ENCODE measurements at regions not wholly inside any gene's neighbourhood (a gene's known extent, or its start where the extent isn't known, plus 50 kb on each side); places are given as distances from the start of the nearest gene placed in this dataset.

DNA sequence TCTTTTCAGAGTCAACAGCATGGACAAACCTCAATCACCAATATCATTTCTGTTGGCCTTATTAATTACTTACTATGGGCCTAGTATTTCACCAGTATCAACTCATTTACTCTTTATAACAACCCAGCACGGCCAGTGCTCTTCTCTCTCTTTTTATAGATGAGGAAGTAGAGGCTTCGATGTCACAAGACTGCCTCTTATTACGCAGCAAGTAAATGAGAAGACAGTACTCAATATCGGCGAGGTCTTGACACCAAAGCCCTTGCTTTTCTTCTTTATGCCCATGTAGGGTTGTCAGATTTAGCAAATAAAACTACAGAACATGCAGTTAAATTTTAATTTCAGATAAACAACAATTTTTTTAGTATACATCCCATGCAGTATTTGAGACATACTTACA is 99.0 kb upstream of the KCNMB2 start:
- no peak for DNase-seq (ENCODE audit: low read depth in 2 of 2)

DNA sequence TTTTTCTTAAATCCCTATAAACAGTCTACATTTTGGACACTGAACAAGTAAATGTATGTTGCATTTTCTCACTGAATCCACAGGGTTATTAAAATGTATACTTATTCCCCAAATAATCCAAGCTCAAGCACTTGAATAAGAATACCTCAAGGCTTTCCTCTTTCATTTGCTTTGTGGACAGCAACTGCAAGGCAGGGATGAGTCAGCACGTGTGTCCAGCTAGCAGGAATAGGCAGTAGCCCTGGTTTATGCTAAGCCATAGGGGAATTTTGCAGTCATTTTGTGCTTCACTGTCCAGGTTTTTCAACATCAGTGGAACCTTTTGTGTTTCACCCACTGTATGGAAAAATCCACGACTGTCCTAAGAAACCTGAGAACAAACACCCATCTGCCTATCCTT is 96.7 kb upstream of the KCNMB2 start:
- no peak for DNase-seq (ENCODE audit: low read depth in 2 of 2)

DNA sequence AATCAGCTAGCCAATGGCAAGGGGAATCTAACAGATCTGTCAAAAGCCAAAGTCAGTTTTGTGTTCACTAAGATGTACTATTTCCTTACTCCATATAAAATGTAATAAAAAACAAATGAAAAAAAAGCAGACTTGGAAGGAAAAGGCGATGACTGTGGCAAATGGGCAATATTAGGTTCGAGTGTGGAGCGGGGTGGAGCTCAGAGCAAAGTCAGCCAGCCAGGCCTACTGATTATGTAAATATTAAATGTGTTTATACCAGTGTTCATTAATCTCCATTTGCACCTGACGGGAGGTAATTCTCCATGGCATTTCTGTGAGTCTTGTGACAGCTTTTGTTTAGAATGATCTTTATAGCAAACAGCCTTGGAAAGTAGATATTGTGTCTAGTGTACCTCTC is 96.2 kb upstream of the KCNMB2 start:
- no peak for DNase-seq (ENCODE audit: low read depth in 2 of 2)

DNA sequence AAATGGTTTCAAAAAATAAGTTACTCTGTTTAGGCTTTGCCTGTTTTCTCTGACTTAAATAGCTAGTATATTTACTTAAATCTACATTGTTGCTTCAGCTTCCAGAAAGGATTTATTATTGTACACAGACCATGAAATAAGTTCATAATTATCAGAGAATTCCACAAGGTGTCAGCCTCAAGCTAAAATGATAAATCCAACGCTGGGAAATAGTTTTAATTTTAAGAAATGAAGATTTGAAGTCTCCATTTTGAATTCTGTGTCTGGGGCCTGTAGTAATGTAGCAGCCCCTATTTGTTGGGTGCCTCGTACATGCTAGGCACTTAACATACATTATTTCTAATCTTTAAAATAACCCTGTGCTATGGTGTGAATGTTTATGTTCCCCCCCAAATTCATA is 92.6 kb upstream of the KCNMB2 start:
- DNase-seq (ENCODE audit: low read depth in 2 of 2): no peak

DNA sequence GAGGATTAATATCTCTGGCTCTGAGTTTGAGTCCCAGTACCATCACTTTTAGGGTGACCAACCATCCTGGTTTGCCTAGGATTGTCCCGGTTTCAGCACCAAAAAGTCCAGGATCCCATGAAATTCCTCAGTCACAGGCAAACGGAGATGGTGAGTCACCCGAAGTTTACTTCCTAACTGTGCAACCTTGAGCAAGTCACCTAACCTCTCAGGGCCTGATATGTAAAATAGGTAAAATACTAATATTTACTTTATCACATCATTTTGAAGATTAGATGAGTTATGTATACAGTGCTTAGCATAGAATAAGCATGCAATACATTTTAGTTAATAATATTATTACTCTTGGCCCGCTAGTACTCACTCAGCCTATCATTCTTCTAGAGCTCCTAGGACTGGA is 91.1 kb upstream of the KCNMB2 start:
- DNase-seq (ENCODE audit: low read depth in 2 of 2): no peak

DNA sequence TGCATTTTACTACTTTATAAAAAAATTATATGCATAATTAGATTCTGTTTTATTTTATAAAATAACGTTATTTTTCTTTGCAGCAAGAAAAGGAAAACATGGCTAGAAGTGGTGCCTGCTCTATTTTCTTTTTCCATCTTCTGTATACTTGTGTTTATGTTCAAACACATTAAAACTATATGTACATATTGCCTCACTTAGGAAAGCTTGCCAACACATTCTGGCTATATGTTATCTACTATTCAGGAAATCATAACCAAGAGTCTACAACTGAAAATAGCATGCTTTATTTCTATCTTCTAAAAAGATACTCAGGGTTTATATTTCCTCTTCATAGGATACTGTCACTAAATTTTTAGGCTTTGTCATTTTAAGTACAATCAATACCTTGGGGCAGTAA is 90.2 kb upstream of the KCNMB2 start:
- DNase-seq (ENCODE audit: low read depth in 2 of 2): no peak

DNA sequence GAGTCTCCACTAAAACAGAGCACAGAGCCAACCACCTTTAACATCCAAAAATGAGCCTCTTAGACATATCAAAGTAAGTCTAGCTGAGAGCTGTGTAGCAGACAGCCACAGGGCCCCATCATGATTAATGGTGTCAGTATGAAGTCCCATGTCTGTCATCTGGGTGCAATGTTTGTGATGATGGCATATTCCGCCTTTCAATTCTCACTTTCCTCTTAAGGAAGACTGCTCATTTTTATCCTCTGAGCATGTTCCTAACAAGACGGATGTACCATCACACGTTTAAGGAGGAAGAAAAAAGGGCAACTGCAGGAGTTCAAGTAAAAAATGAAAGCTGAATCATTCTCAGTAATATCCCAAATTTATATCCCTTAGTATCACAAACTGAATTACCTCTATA is 85.8 kb upstream of the KCNMB2 start:
- DNase-seq (ENCODE audit: low read depth in 2 of 2): no peak

DNA sequence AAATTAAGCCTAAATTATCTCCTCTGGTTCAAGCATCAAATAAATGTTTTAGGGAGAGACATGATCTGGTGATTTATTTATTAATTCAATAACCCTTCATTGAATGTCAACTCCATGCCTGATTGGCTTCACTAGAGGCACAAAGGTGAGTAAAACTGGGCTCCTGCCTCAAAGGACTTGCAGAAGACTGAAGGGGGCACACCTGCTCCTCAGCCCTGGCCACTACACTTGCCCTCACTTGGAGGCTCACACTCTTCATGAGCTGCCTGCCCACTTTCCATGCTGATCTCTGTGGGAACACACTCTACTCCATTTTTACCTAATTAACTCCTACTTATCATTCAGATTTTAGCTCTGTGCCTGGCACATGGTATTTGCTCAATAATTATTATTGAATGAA is 84.4 kb upstream of the KCNMB2 start:
- no peak for DNase-seq (ENCODE audit: low read depth in 2 of 2)

DNA sequence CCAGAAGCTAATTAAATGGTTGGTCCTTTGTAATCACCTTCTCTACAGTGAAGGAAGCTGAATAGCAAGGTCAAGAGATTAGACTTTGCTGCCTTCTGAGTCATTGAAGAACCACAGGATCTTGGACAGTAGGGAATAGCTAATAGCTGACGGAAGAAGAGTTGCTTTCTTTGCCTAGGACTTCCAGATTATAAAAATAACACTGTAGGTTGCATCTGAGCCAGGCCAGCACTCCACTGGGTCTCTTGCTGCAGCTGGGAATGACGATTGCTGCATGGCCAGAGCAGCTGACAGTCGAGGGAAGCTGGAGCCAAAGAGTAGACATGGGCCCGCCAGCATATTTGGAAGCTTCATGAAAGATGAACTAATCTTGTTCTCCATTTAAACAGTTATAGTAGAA is 81.5 kb upstream of the KCNMB2 start:
- DNase-seq (ENCODE audit: low read depth in 2 of 2): no peak

DNA sequence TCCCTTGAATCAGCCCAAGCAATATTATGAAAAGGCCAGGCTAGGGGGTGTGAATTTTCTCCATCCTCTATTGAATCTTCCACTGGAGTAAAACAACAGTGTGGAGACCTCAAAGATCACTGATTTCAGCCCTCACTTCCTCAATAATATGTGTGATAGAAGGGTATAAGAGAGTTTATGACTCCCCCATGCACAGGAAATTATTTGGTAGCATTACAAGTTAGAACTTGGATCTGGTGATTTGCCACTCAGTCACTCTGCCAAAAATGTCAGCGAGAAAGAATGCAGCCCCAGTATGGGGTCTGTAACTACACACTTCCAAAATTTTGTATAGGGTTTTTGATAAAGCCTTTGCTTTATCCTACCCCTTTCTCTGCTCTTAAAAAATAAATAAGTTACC is 81.0 kb upstream of the KCNMB2 start:
- no peak for DNase-seq (ENCODE audit: low read depth in 2 of 2)

DNA sequence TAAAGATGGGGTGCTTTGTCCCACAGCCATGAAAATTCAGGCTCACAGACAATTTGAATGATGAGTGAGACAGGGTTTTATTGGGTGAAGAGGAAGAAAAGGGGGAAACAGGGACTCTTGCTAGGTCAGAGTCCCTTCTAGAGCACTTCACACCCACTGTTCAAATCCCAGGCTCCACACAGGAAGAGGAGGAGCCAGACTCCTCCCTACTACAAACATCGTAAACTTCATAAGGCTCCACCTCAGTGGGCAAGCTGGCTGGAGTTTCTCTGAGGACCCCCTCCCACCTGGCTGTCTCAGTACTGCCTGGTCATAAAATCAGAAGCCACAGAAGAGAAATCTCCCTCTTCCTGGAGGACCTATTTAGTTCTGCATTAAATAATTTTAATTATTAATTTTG is 80.3 kb upstream of the KCNMB2 start:
- DNase-seq (ENCODE audit: low read depth in 2 of 2): no peak

DNA sequence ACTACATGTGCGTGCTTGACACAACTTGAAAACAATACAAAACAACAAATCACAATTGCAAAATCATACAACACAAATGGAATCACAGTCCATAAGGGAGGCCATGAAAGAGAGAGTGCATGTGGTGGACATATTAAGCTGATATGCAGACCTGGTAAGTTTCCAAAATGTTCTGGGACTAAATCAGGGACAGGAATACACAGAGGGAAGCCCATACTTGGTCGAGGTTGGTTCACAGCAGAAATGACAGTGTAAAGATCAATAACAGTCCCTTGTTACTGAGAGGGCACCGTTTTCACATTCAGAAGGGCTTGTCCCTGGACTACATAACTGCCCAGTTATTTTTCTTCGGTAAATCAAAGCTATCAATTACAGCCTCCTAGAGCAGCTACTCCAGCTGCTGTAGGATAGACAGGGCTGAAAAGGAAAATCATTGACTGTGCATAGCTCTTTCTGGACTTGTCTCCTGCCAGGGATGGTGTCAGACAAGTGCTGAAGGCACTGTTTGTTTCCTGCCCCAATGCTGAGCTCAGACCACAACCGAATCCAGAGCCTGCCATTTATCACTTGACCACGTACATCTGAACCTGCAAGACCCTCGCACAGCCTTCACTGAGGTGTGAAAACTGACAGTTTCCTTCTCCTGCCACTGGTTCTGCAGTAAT is 79.5 kb upstream of the KCNMB2 start:
- no peak for DNase-seq (ENCODE audit: low read depth in 2 of 2)

DNA sequence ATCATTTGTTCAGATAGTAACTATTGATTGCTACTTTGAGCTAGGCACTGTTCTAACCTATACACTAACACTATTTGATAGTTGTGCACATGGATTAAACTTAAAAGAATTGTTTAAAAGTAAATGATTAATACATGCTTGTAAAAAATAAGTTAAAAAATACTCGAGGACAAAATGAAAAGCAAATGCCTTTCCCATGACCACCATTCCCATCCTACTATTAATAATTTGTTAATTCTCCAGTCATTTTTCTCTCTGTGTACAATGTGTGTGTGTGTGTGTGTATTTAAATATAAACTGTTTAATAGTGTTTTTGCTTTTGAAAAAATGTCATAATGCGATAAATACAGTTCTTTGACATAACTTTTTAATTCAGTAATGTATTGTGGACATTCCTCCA is 78.7 kb upstream of the KCNMB2 start:
- DNase-seq (ENCODE audit: low read depth in 2 of 2): no peak

DNA sequence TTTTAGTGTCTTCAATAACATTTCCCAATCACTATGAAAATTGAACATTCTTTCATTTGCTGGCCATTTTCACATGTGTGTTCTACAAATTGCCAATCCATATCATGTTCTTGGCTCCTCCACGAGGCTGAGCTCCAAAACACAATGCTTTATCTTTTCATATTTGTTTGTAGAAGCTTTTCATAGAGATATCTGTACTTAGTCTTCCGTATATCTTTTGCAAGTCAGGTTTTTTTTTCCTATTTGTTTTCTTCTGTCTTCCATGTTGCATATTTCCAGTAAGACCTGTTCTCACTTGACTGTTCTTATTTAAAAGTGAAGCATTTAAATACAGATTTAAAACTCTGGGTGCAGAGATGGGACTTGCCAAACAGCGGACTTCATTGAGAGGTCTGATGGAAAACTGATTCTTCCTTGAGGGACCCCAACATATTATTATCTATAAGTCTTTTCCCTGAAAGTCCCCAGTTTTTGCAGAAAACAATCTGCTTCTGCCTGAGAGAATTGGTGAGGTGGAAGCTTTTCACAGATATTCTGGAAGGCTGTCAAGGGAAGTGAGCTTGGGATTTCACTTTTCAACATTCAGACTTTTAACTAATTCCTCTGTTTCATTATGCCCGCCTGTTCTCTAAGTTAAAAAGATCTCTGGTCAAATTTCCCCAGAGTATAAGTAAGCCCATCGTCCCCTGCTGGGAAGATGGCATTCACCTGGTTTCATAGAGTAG is 77.8 kb upstream of the KCNMB2 start:
- no peak for DNase-seq (ENCODE audit: low read depth in 2 of 2)

DNA sequence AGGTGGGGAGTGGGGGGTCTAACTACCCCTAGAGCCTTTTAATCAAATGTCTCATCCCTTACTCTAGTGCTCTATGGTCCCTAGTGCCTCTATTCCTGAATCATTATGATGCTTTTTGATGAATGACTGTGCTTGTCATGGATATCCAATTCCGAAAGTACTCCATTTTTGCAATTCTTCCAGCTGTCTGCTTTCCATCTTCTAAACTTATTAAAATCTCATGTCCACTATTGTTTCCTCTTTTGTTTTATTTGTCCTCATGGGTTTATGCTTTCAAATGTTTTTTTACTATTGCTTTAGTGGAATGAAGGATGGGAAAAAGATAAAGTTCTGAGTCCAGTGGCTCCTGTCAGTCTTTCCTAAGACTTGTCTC is 77.2 kb upstream of the KCNMB2 start:
- DNase-seq (ENCODE audit: low read depth in 2 of 2): no peak

DNA sequence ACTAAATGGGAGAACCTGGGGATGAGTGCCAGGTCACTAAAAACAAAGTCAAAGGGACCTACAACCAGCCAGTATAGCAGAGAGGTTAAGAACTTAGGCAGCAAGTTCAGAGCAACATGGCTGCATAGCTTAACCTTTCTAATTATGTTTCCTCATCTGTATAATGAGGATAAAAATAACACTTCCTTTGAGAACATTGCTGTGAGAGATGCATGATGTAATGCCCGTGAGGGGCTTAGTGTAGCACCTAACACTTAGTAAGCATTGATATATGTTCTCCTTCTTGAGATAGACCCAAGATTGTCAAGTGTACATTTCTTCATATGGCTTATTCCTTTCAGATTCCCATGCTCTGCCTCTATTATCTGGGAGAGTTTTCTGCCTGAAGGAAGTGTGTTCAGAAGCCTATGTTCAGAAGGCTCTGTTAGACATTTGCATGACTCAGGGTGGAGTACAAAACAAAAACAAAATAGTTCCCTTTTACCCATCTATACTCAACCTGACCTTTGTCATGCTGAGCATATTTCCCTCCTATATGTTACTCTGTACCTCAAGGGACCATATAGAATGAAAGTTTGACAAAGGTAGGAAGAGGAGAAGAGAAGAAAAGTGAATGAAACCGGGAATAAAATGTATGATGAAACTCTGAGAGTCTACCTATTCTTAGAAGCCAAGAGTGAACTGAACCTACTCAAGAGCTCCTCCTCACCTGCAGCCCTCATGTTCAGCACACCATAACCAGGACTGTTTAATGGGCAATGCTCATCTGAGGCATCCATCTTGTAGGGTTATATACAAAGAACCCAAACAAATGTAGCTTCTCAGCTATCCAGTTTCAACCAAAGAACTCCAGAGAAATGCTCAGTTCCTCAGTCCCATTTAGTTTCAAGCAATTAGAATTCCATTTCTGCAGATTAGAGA is 70.7 kb upstream of the KCNMB2 start:
- DNase-seq (ENCODE audit: low read depth in 2 of 2): no peak

DNA sequence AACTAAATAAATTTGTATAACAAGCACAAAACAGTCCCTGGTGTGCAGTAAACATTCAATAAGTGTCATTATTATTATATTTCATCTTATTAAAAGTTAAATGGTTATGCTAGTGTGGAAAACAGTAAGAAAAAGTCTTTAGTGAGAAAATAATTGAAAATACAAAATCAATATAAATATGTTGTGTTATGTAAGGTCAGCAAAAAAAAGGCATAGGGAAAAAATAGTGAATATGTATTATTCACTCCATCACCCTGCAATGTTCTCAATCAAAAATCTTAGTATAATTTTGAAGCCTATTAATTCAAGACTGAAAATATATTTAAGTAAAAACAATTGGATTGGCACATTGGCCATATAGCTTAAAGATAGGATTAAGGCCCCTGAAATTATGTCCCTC is 63.3 kb upstream of the KCNMB2 start:
- no peak for DNase-seq (ENCODE audit: low read depth in 2 of 2)

DNA sequence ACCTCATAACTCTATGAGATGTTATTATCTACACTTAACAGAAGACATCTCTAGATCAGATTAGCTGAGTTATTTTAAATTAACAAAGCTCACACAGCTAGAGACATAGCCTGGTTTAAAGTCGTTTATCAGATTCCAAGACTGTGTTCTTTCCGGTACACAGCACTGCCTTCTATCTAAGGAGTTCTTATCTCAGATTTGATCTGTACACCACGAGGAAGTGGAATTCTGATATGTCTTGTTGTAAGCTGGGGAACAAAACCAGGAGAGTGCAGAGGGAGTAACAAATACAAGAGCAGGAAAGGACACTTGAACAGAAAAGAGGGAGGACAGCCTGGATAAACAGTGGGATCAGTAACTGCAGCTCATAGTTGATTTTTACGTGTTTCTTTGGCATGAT is 61.7 kb upstream of the KCNMB2 start:
- no peak for DNase-seq (ENCODE audit: low read depth in 2 of 2)

DNA sequence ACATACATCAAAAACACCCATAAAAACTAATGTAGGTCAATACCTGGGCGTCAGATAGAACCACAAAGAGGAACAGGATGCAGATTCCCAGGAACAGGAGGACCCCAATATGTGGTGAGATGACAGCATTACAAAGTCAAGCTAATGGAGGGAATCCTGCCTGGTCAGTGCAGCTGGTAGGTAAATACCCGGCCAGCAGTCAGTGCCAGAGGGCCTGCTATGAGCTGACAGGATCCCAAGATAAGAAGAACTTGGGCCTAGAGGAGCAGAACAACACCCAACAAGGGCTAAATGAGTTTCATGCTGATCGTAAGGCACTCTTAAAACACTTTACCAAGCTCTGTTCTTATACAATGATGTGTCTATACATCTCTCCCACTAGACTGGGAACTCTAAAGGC is 61.2 kb upstream of the KCNMB2 start:
- DNase-seq (ENCODE audit: low read depth in 2 of 2): no peak

DNA sequence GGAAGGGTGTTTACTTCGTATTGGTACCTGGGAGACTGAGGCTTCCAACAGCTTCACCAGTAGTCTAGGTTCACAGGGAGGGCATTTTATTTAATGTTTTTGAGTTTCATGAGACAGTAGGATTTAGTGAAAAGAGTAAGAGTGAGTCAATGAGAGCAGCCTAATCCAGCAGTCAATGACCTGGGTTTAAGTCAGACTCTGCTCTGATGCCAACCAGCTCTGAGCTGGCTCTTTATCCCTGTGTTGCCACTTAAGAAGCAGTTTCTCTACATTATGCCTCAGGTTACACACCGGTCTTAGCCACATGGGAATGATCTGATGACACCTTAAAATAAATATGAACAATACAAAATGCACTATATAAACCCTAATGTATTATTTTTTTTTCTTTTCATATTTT is 59.4 kb upstream of the KCNMB2 start:
- no peak for DNase-seq (ENCODE audit: low read depth in 2 of 2)

DNA sequence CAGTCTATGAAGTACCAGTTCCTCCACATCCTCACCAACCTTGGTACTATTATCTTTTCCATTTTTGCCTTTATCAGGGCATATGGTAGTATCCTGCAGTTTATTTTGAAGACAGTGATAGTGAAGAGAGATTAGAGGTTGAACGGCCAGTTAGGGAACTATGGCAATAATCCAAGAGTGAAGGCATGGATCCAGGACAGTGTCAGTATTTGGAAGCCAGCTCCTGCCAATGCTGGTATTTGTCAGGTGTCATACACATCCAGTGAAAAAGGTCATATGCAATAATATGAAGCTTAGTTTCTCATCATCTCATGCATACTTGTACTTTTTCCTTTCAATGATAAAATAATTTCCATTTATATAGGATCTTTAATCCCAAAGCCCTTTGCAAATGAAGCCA is 56.8 kb upstream of the KCNMB2 start:
- DNase-seq (ENCODE audit: low read depth in 2 of 2): no peak

DNA sequence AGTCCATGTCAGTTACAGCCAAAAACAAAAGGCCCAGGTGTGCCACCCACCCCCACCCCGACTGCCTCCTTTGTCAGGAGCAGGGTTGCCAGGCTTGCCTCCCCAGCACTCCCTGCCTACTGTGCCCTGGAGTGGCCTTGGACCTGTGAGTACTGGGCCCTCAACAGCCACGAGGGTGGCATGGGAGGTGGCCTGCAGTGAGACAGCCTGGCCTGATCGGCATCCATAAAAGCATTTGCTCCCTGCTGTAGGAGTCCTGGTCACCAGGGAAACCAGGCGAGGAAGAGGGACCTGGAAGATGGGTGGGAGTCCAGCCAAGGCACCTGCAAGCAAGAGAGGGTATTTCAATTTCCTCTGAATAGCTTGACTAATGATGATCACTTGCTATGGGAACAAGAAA is 56.4 kb upstream of the KCNMB2 start:
- no peak for DNase-seq (ENCODE audit: low read depth in 2 of 2)

DNA sequence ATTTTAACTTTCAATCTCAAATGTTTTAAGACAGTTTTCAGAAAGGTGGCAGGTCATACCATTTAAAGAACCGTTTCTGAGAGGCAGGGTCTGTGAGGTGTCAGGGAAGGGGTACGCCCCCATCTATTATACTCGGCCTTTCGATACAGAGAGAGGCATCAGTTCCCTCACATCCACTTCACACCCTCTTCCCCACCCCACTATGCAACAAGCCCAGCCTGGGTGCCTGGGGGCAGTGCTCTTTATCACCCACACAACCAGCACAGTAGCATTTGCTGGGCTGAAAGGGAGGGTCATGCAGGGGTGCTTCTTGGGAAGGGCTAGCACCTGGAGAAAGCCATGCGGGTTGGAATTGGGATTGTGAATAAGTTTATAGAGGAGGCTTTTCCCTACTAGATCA is 56.0 kb upstream of the KCNMB2 start:
- DNase-seq (ENCODE audit: low read depth in 2 of 2): no peak

Measured in stimulated activated CD8-positive, alpha-beta memory T cell treated with anti-CD3 and anti-CD28 coated beads, Interleukin-2, amount 100 ng/mL, for 48 hours (primary cell).